GM23338 (cell line): ENCODE measurements at regions not wholly inside any gene's neighbourhood (a gene's known extent, or its start where the extent isn't known, plus 50 kb on each side); places are given as distances from the start of the nearest gene placed in this dataset.

Experiments used
- ATAC-seq: fragments of 200-7000 bp; cut with Tn5 transposase; 3 replicates; pipeline ENCODE4 v1.9.1; 2020
- DNase-seq: peaks from one replicate; pipeline ENCODE4 v3.0.0-alpha.2; 2015; ENCODE audit warnings: low spot score
- H2AFZ ChIP-seq: fragments of 200-600 bp; sonication (generic); 2 replicates; pipeline ENCODE4 v1.8.0; 2016; ENCODE audit warnings: antibody characterized with exemption, mild to moderate bottlenecking, moderate library complexity
- H3F3A ChIP-seq: fragments of 200-600 bp; sonication (generic); replicated peaks from 2 replicates; pipeline ENCODE4 v1.8.0; 2017; ENCODE audit warnings: antibody characterized with exemption, mixed run types, low read depth
- H3K27ac ChIP-seq: fragments of 200-600 bp; sonication (generic); 2 replicates; pipeline ENCODE4 v1.6.1; 2016; ENCODE audit warnings: low read depth
- H3K27me3 ChIP-seq: fragments of 200-600 bp; sonication (generic); 2 replicates; pipeline ENCODE4 v1.8.0; 2016; ENCODE audit warnings: mild to moderate bottlenecking, mixed run types, moderate library complexity; ENCODE audit not compliant: insufficient read depth
- H3K36me3 ChIP-seq: fragments of 200-600 bp; sonication (generic); 2 replicates; pipeline ENCODE4 v1.8.0; 2016; ENCODE audit warnings: mild to moderate bottlenecking; ENCODE audit not compliant: insufficient read depth
- H3K4me1 ChIP-seq: fragments of 200-600 bp; sonication (generic); 2 replicates; pipeline ENCODE4 v1.8.0; 2016; ENCODE audit warnings: mild to moderate bottlenecking, moderate library complexity; ENCODE audit not compliant: insufficient read depth
- H3K4me2 ChIP-seq: fragments of 200-600 bp; sonication (generic); 2 replicates; pipeline ENCODE4 v1.7.1; 2017; ENCODE audit warnings: mixed run types
- H3K4me3 ChIP-seq: fragments of 200-600 bp; sonication (generic); 2 replicates; pipeline ENCODE4 v1.6.1; 2016; ENCODE audit warnings: mixed run types
- H3K79me2 ChIP-seq: fragments of 200-600 bp; sonication (generic); replicated peaks from 2 replicates; pipeline ENCODE4 v1.8.0; 2017; ENCODE audit warnings: mild to moderate bottlenecking; ENCODE audit not compliant: insufficient read depth
- H3K9me2 ChIP-seq: fragments of 200-600 bp; sonication (generic); 2 replicates; pipeline ENCODE4 v1.8.0; 2017; ENCODE audit not compliant: insufficient read depth
- H4K20me1 ChIP-seq: fragments of 200-600 bp; sonication (generic); replicated peaks from 2 replicates; pipeline ENCODE4 v1.8.0; 2017; ENCODE audit warnings: mild to moderate bottlenecking; ENCODE audit not compliant: insufficient read depth
- H3K27ac Mint-ChIP-seq: 2 replicates; pipeline ENCODE4 v1.8.0; 2020; ENCODE audit warnings: inconsistent platforms, mild to moderate bottlenecking, moderate library complexity, mixed read lengths
- H3K27me3 Mint-ChIP-seq: 3 replicates; pipeline ENCODE4 v1.8.0; 2022; ENCODE audit warnings: low read depth, mild to moderate bottlenecking, moderate library complexity, mixed read lengths, inconsistent platforms; ENCODE audit not compliant: insufficient read depth, poor library complexity
- H3K36me3 Mint-ChIP-seq: 3 replicates; pipeline ENCODE4 v1.8.0; 2021; ENCODE audit warnings: low read depth, mild to moderate bottlenecking, inconsistent platforms, moderate library complexity, mixed read lengths
- H3K4me1 Mint-ChIP-seq: 3 replicates; pipeline ENCODE4 v1.8.0; 2020; ENCODE audit warnings: mild to moderate bottlenecking, inconsistent platforms, mixed read lengths
- H3K4me3 Mint-ChIP-seq: 3 replicates; pipeline ENCODE4 v1.8.0; 2021; ENCODE audit warnings: moderate library complexity, mild to moderate bottlenecking, inconsistent platforms, mixed read lengths
- H3K9me3 Mint-ChIP-seq: 3 replicates; pipeline ENCODE4 v1.8.0; 2020; ENCODE audit warnings: moderate library complexity, mild to moderate bottlenecking, inconsistent platforms, mixed read lengths
- CREB1 ChIP-seq: fragments of 250-450 bp; sonication (Bioruptor Pico); IDR thresholded peaks from 2 replicates; pipeline ENCODE4 v1.5.0; 2020; ENCODE audit warnings: low read depth, mild to moderate bottlenecking, moderate library complexity
- EZH2 ChIP-seq: fragments of 200-600 bp; sonication (generic); IDR thresholded peaks from one replicate; pipeline ENCODE4 v1.8.0; 2017; ENCODE audit warnings: antibody characterized with exemption, mild to moderate bottlenecking, low read depth; ENCODE audit not compliant: unreplicated experiment
- EZH2phosphoT487 ChIP-seq: fragments of 200-600 bp; sonication (generic); IDR thresholded peaks from one replicate; pipeline ENCODE4 v1.8.1; 2018; ENCODE audit warnings: antibody characterized with exemption; ENCODE audit not compliant: unreplicated experiment
- JUNB ChIP-seq: IDR thresholded peaks from one replicate; pipeline ENCODE4 v1.6.1; 2016; ENCODE audit warnings: antibody characterized with exemption; ENCODE audit not compliant: unreplicated experiment
- NANOG ChIP-seq: IDR thresholded peaks from 2 replicates; pipeline ENCODE4 v1.6.1; 2016; ENCODE audit warnings: antibody characterized with exemption, borderline replicate concordance
- POLR2AphosphoS5 ChIP-seq: IDR thresholded peaks from 2 replicates; pipeline ENCODE4 v1.6.1; 2016; ENCODE audit warnings: antibody characterized with exemption, low read depth
- STAT1 ChIP-seq: IDR thresholded peaks from one replicate; pipeline ENCODE4 v1.6.1; 2016; ENCODE audit warnings: antibody characterized with exemption; ENCODE audit not compliant: unreplicated experiment
- ZNF114 ChIP-seq: fragments of 250-450 bp; sonication (Bioruptor Pico); IDR thresholded peaks from 2 replicates; pipeline ENCODE4 v1.5.0; 2020; ENCODE audit warnings: mild to moderate bottlenecking, moderate library complexity
- ZNF331 ChIP-seq: fragments of 250-450 bp; sonication (Bioruptor Pico); IDR thresholded peaks from 2 replicates; pipeline ENCODE4 v1.5.0; 2020; ENCODE audit warnings: low read depth, mild to moderate bottlenecking, moderate library complexity
- TF ChIP-seq, protein P1 (sequence below): fragments of 250-450 bp; sonication (Bioruptor Pico); IDR thresholded peaks from 2 replicates; pipeline ENCODE4 v1.5.0; 2020; ENCODE audit warnings: mild to moderate bottlenecking, moderate library complexity
- TF ChIP-seq, protein P2 (sequence below): IDR thresholded peaks from one replicate; pipeline ENCODE4 v1.6.1; 2018; ENCODE audit warnings: antibody characterized with exemption; ENCODE audit not compliant: unreplicated experiment
- TF ChIP-seq, protein P3 (sequence below), 2 experiments: fragments of 200-600 bp in 1 of 2; sonication (generic) in 1 of 2; conservative IDR thresholded peaks; 2 replicates each; pipeline versions ENCODE4 v1.5.1 to v1.6.1; 2016 to 2017; ENCODE audit warnings: antibody characterized with exemption in 2 of 2, low read depth in 2 of 2, mild to moderate bottlenecking in 2 of 2, moderate library complexity in 1 of 2
- TF ChIP-seq, protein P4 (sequence below): IDR thresholded peaks from 2 replicates; pipeline ENCODE4 v1.6.1; 2016; ENCODE audit warnings: antibody characterized with exemption

DNA sequence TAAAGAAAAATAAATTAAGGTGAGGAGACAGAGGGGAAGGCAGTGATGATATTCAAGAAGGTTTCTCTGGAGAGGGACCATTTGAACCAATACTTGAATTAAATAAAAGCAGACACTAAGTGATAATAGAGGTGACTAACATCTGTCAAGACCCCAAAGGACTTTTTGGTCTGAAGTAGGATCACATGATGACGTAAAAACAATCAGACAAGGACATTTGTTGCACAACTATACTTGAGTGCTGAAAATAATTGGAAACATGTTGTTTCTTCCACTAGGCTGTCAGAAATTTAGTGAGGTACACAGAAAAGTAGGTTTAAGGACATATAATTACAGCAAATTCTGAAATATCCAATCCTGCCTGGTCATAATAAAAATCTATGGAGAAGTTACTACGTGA lies 179.5 kb downstream of the WNT5A start:
- no peaks in the 10 kb centered on the region for H3K79me2 ChIP-seq
- H3K4me3 Mint-ChIP-seq: no peak overlapping the region
- no peak overlapping the region for H3K4me2 ChIP-seq
- no peak for ATAC-seq
- no peaks in the 10 kb centered on the region; the same call in 2 of the 3 replicates for H3K9me3 Mint-ChIP-seq
- TF ChIP-seq JUNB: no peak
- no peak for TF ChIP-seq EZH2phosphoT487
- no peak for TF ChIP-seq POLR2AphosphoS5
- TF ChIP-seq, protein P1, sequence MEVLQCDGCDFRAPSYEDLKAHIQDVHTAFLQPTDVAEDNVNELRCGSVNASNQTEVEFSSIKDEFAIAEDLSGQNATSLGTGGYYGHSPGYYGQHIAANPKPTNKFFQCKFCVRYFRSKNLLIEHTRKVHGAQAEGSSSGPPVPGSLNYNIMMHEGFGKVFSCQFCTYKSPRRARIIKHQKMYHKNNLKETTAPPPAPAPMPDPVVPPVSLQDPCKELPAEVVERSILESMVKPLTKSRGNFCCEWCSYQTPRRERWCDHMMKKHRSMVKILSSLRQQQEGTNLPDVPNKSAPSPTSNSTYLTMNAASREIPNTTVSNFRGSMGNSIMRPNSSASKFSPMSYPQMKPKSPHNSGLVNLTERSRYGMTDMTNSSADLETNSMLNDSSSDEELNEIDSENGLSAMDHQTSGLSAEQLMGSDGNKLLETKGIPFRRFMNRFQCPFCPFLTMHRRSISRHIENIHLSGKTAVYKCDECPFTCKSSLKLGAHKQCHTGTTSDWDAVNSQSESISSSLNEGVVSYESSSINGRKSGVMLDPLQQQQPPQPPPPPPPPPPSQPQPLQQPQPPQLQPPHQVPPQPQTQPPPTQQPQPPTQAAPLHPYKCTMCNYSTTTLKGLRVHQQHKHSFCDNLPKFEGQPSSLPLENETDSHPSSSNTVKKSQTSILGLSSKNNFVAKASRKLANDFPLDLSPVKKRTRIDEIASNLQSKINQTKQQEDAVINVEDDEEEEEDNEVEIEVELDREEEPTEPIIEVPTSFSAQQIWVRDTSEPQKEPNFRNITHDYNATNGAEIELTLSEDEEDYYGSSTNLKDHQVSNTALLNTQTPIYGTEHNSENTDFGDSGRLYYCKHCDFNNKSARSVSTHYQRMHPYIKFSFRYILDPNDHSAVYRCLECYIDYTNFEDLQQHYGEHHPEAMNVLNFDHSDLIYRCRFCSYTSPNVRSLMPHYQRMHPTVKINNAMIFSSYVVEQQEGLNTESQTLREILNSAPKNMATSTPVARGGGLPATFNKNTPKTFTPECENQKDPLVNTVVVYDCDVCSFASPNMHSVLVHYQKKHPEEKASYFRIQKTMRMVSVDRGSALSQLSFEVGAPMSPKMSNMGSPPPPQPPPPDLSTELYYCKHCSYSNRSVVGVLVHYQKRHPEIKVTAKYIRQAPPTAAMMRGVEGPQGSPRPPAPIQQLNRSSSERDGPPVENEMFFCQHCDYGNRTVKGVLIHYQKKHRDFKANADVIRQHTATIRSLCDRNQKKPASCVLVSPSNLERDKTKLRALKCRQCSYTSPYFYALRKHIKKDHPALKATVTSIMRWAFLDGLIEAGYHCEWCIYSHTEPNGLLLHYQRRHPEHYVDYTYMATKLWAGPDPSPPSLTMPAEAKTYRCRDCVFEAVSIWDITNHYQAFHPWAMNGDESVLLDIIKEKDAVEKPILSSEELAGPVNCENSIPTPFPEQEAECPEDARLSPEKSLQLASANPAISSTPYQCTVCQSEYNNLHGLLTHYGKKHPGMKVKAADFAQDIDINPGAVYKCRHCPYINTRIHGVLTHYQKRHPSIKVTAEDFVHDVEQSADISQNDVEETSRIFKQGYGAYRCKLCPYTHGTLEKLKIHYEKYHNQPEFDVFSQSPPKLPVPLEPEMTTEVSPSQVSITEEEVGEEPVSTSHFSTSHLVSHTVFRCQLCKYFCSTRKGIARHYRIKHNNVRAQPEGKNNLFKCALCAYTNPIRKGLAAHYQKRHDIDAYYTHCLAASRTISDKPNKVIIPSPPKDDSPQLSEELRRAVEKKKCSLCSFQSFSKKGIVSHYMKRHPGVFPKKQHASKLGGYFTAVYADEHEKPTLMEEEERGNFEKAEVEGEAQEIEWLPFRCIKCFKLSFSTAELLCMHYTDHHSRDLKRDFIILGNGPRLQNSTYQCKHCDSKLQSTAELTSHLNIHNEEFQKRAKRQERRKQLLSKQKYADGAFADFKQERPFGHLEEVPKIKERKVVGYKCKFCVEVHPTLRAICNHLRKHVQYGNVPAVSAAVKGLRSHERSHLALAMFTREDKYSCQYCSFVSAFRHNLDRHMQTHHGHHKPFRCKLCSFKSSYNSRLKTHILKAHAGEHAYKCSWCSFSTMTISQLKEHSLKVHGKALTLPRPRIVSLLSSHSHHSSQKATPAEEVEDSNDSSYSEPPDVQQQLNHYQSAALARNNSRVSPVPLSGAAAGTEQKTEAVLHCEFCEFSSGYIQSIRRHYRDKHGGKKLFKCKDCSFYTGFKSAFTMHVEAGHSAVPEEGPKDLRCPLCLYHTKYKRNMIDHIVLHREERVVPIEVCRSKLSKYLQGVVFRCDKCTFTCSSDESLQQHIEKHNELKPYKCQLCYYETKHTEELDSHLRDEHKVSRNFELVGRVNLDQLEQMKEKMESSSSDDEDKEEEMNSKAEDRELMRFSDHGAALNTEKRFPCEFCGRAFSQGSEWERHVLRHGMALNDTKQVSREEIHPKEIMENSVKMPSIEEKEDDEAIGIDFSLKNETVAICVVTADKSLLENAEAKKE (CRISPR knock-in tag): no peak
- TF ChIP-seq ZNF331 (CRISPR knock-in tag): no peak
- TF ChIP-seq NANOG: no peak
- TF ChIP-seq, protein P2, sequence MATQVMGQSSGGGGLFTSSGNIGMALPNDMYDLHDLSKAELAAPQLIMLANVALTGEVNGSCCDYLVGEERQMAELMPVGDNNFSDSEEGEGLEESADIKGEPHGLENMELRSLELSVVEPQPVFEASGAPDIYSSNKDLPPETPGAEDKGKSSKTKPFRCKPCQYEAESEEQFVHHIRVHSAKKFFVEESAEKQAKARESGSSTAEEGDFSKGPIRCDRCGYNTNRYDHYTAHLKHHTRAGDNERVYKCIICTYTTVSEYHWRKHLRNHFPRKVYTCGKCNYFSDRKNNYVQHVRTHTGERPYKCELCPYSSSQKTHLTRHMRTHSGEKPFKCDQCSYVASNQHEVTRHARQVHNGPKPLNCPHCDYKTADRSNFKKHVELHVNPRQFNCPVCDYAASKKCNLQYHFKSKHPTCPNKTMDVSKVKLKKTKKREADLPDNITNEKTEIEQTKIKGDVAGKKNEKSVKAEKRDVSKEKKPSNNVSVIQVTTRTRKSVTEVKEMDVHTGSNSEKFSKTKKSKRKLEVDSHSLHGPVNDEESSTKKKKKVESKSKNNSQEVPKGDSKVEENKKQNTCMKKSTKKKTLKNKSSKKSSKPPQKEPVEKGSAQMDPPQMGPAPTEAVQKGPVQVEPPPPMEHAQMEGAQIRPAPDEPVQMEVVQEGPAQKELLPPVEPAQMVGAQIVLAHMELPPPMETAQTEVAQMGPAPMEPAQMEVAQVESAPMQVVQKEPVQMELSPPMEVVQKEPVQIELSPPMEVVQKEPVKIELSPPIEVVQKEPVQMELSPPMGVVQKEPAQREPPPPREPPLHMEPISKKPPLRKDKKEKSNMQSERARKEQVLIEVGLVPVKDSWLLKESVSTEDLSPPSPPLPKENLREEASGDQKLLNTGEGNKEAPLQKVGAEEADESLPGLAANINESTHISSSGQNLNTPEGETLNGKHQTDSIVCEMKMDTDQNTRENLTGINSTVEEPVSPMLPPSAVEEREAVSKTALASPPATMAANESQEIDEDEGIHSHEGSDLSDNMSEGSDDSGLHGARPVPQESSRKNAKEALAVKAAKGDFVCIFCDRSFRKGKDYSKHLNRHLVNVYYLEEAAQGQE: no peak
- TF ChIP-seq, protein P3, sequence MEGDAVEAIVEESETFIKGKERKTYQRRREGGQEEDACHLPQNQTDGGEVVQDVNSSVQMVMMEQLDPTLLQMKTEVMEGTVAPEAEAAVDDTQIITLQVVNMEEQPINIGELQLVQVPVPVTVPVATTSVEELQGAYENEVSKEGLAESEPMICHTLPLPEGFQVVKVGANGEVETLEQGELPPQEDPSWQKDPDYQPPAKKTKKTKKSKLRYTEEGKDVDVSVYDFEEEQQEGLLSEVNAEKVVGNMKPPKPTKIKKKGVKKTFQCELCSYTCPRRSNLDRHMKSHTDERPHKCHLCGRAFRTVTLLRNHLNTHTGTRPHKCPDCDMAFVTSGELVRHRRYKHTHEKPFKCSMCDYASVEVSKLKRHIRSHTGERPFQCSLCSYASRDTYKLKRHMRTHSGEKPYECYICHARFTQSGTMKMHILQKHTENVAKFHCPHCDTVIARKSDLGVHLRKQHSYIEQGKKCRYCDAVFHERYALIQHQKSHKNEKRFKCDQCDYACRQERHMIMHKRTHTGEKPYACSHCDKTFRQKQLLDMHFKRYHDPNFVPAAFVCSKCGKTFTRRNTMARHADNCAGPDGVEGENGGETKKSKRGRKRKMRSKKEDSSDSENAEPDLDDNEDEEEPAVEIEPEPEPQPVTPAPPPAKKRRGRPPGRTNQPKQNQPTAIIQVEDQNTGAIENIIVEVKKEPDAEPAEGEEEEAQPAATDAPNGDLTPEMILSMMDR (conservative IDR thresholded peaks at IDR 0.05; ENCODE audit: low read depth in 2 of 2): no peak
- TF ChIP-seq STAT1: no peak
- no peak for TF ChIP-seq CREB1
- no peak for TF ChIP-seq EZH2
- TF ChIP-seq, protein P4, sequence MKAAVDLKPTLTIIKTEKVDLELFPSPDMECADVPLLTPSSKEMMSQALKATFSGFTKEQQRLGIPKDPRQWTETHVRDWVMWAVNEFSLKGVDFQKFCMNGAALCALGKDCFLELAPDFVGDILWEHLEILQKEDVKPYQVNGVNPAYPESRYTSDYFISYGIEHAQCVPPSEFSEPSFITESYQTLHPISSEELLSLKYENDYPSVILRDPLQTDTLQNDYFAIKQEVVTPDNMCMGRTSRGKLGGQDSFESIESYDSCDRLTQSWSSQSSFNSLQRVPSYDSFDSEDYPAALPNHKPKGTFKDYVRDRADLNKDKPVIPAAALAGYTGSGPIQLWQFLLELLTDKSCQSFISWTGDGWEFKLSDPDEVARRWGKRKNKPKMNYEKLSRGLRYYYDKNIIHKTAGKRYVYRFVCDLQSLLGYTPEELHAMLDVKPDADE: no peak
- no peak for TF ChIP-seq ZNF114 (CRISPR knock-in tag)
- no peaks in the 10 kb centered on the region for H3K4me1 Mint-ChIP-seq
- H3K4me1 ChIP-seq: no peaks in the 10 kb centered on the region
- no peak overlapping the region for H2AFZ ChIP-seq
- H3F3A ChIP-seq: no peaks in the 10 kb centered on the region
- H3K27me3 ChIP-seq: no peaks in the 10 kb centered on the region
- no peaks in the 10 kb centered on the region for H3K27me3 Mint-ChIP-seq
- no peaks in the 10 kb centered on the region for H3K36me3 ChIP-seq
- no peak overlapping the region for H3K4me3 ChIP-seq
- H3K27ac Mint-ChIP-seq: no peak overlapping the region
- no peak overlapping the region for H3K27ac ChIP-seq
- no peaks in the 10 kb centered on the region; the same call in 1 of the 2 replicates for H3K9me2 ChIP-seq
- no peaks in the 10 kb centered on the region for H3K36me3 Mint-ChIP-seq
- H4K20me1 ChIP-seq: no peaks in the 10 kb centered on the region
- no peak for DNase-seq
